Endothelial cell of umbilical vein (primary cell): ENCODE measurements at regions not wholly inside any gene's neighbourhood (a gene's known extent, or its start where the extent isn't known, plus 50 kb on each side); places are given as distances from the start of the nearest gene placed in this dataset.

Source experiments
- BruUV-seq: library from RNA; stranded (reverse); fragments of 400-500 nt; replicated peaks from 2 replicates; lab custom pipeline; 2021; lab: Mats Ljungman, UMichigan
- CTCF ChIA-PET: fragments of 300-600, 350-600 bp; sonication (Branson Sonifier 250); formaldehyde crosslinking; loops from one replicate; lab custom pipeline; 2021; ENCODE audit warnings: antibody characterized with exemption, inconsistent platforms; lab: Charles Lee
- POLR2A ChIA-PET: fragments of 300-600, 350-600 bp; sonication (Branson Sonifier 250); formaldehyde crosslinking; loops from one replicate; lab custom pipeline; 2021; ENCODE audit warnings: antibody characterized with exemption, inconsistent platforms; lab: Charles Lee
- DNase-seq: peaks from one replicate; pipeline ENCODE4 v3.0.0-alpha.2; 2011; ENCODE audit warnings: low read depth, low spot score
- FAIRE-seq: peaks from 2 replicates; lab custom pipeline; 2011; peaks lifted over from hg19 to GRCh38; lab: Jason Lieb, UNC
- H2AFZ ChIP-seq: 2 replicates; pipeline ENCODE4 v1.6.0; 2012; ENCODE audit warnings: low read depth, low read length, control low read depth, inconsistent platforms
- H3K27ac ChIP-seq: 2 replicates; pipeline ENCODE4 v1.5.1; 2011; ENCODE audit warnings: low read depth, mild to moderate bottlenecking, control low read depth, low read length, moderate library complexity; ENCODE audit not compliant: insufficient read depth
- H3K27me3 ChIP-seq, 2 experiments: 2 replicates each; pipeline versions ENCODE4 v1.6.0 to v1.6.1; 2011; ENCODE audit warnings: low read length in 2 of 2, mixed read lengths in 1 of 2; ENCODE audit not compliant: control insufficient read depth in 2 of 2, insufficient read depth in 2 of 2
- H3K36me3 ChIP-seq, 2 experiments: 2 replicates in 1 of 2; 3 replicates in 1 of 2; pipeline ENCODE4 v1.5.1; 2011; ENCODE audit warnings: low read length in 2 of 2, mild to moderate bottlenecking in 1 of 2, moderate library complexity in 1 of 2; ENCODE audit not compliant: control insufficient read depth in 2 of 2, insufficient read depth in 2 of 2; ENCODE audit errors: extremely low read depth in 1 of 2
- H3K4me1 ChIP-seq: 3 replicates; pipeline ENCODE4 v1.5.1; 2011; ENCODE audit warnings: mild to moderate bottlenecking, low read length; ENCODE audit not compliant: control insufficient read depth, insufficient read depth; ENCODE audit errors: extremely low read depth
- H3K4me2 ChIP-seq: 2 replicates; pipeline ENCODE4 v1.6.1; 2011; ENCODE audit warnings: low read length, control low read depth, mixed read lengths; ENCODE audit not compliant: insufficient read depth
- H3K4me3 ChIP-seq, 3 experiments: fragments of 200-600 bp in 1 of 3; sonication (generic), shearing (Covaris generic) in 1 of 3; replicated peaks in 1 of 3; 2 replicates each; pipeline ENCODE4 v1.5.1; 2011 to 2016; ENCODE audit warnings: control low read depth in 3 of 3, low read length in 3 of 3, mild to moderate bottlenecking in 2 of 3, inconsistent platforms in 1 of 3, low read depth in 1 of 3, moderate library complexity in 1 of 3; ENCODE audit not compliant: insufficient read depth in 1 of 3
- H3K79me2 ChIP-seq: 2 replicates; pipeline ENCODE4 v1.6.0; 2012; ENCODE audit warnings: low read length, inconsistent platforms; ENCODE audit not compliant: control insufficient read depth, insufficient read depth
- H3K9ac ChIP-seq: replicated peaks from 2 replicates; pipeline ENCODE3; 2011; ENCODE audit warnings: low read length, control low read depth; ENCODE audit not compliant: insufficient read depth; ENCODE audit errors: extremely low read depth
- H3K9me1 ChIP-seq: replicated peaks from 3 replicates; pipeline ENCODE4 v1.6.0; 2011; ENCODE audit warnings: mild to moderate bottlenecking, low read length; ENCODE audit not compliant: control insufficient read depth, insufficient read depth; ENCODE audit errors: extremely low read depth
- H3K9me3 ChIP-seq: replicated peaks from 2 replicates; pipeline ENCODE4 v1.5.1; 2012; ENCODE audit warnings: low read length, inconsistent platforms; ENCODE audit not compliant: control insufficient read depth, insufficient read depth
- H4K20me1 ChIP-seq: replicated peaks from 2 replicates; pipeline ENCODE3; 2011; ENCODE audit warnings: mild to moderate bottlenecking, low read length; ENCODE audit not compliant: control insufficient read depth, insufficient read depth; ENCODE audit errors: extremely low read depth
- CTCF ChIP-seq, 2 donors: IDR thresholded peaks; 1 replicate in 1 of 2; 2 replicates in 1 of 2; pipeline ENCODE4 v1.5.1; 2011; ENCODE audit warnings: low read length in 2 of 2, mild to moderate bottlenecking in 2 of 2, moderate library complexity in 2 of 2, control low read depth in 1 of 2, inconsistent platforms in 1 of 2, low read depth in 1 of 2; ENCODE audit not compliant: insufficient read depth in 1 of 2; ENCODE audit errors: extremely low read depth in 1 of 2
- EZH2 ChIP-seq: IDR thresholded peaks from 2 replicates; pipeline ENCODE4 v1.6.1; 2012; ENCODE audit warnings: borderline replicate concordance, low read depth, mild to moderate bottlenecking, moderate library complexity, low read length, inconsistent platforms; ENCODE audit not compliant: severe bottlenecking
- FOS ChIP-seq: IDR thresholded peaks from 2 replicates; pipeline ENCODE4 v1.6.1; 2011; ENCODE audit warnings: mild to moderate bottlenecking, low read length, moderate library complexity, borderline replicate concordance; ENCODE audit not compliant: insufficient read depth
- GATA2 ChIP-seq: IDR thresholded peaks from 2 replicates; pipeline ENCODE4 v1.7.0; 2011; ENCODE audit warnings: low read depth, mild to moderate bottlenecking, moderate library complexity, mixed read lengths, low read length; ENCODE audit not compliant: insufficient read length, insufficient read depth
- JUN ChIP-seq: IDR thresholded peaks from 2 replicates; pipeline ENCODE4 v1.6.1; 2011; ENCODE audit warnings: borderline replicate concordance, low read depth; ENCODE audit not compliant: insufficient read length, insufficient read depth
- MYC ChIP-seq: IDR thresholded peaks from one replicate; pipeline ENCODE4 v1.6.1; 2011; ENCODE audit warnings: mild to moderate bottlenecking, low read depth, low read length
- POLR2A ChIP-seq: IDR thresholded peaks from 2 replicates; pipeline ENCODE4 v1.6.1; 2012; ENCODE audit warnings: low read depth, mild to moderate bottlenecking, control low read depth, low read length
- POLR2AphosphoS5 ChIP-seq: IDR thresholded peaks from 2 replicates; pipeline ENCODE4 v1.6.1; 2012; ENCODE audit warnings: low read depth, mild to moderate bottlenecking, control low read depth, low read length, moderate library complexity; ENCODE audit not compliant: insufficient read depth
- dilution Hi-C: fragments of 300-500 bp; cut with MboI; formaldehyde crosslinking; loops from one replicate; pipeline ENCODE4 v1.15.0; 2019; ENCODE audit warnings: low sequenced_read_pairs; ENCODE audit not compliant: extremely low pct_ligation_motif_present
- intact Hi-C: fragments of 100-400 bp; cut with micrococcal nuclease; formaldehyde crosslinking; loops from one replicate; pipeline ENCODE4 v1.10.0; 2022
- TF ChIP-seq, protein P1 (sequence below): IDR thresholded peaks from 2 replicates; pipeline ENCODE4 v1.6.1; 2011; ENCODE audit not compliant: insufficient read depth, insufficient read length

DNA sequence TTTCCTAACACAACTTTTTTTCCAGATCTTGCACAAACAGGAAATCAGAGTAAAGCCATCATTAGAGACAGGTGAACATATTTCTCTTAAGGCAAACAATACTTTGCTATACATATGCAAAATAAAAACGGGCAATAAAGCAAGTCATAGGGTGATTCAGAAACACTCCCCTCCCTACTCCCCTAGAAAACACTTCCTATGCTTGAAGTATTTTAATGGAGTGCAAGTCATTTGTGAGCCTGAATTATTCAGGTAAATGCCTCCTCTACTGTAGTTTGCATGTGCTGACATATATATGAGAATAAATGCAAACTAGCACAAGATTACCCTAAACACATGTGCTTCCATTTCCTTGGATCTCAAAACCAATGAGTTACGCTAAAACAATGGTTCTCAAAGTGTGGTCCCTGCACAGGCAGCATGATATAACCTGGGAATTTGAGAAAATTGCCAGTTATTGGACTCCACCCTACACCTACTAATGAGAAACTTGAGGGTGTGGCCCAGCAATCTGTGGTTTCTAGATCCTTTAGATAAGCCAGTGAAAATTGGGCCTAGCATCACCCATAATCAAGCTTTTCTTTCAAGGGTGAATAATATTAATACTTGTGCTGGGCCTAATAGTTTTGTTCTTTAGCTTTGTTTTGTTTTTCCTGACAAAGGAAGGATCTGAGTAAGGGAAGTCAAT lies 159.7 kb upstream of the BMP4 start:
- DNase-seq, result no peak
- H3K4me2 ChIP-seq, result peak overlapping the region; percentile 53

More for the DNA sequence above, 159.7 kb upstream of the BMP4 start:
- no peaks in the 10 kb centered on the region for H4K20me1 ChIP-seq
- TF ChIP-seq JUN, result no peak
- no peak for TF ChIP-seq GATA2
- no peak for TF ChIP-seq FOS
- TF ChIP-seq CTCF (IDR thresholded peaks at IDR 0.05; ENCODE audit: extremely low read depth in 1 of 2, insufficient read depth in 1 of 2, low read depth in 1 of 2, low read length in 2 of 2), result no peak
- no peak for TF ChIP-seq EZH2
- no peak for TF ChIP-seq MYC
- no peak for TF ChIP-seq POLR2A
- TF ChIP-seq, protein P1, sequence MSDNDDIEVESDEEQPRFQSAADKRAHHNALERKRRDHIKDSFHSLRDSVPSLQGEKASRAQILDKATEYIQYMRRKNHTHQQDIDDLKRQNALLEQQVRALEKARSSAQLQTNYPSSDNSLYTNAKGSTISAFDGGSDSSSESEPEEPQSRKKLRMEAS, result no peak
- TF ChIP-seq POLR2AphosphoS5, result no peak
- intact Hi-C loops, result no loop called here
- peaks cover 42% of the 10 kb centered on the region for H3K4me1 ChIP-seq
- H3K79me2 ChIP-seq, result no peaks in the 10 kb centered on the region
- no peak overlapping the region for H3K4me3 ChIP-seq
- H3K9ac ChIP-seq, result no peak overlapping the region
- dilution Hi-C loops, result no loop called here
- no peak for FAIRE-seq
- ChIA-PET POLR2A (interaction anchor here (1.2 kb wide), 1 partner anchor 8 kb away, joined by 3 read pairs; no protein-coding TSS in a partner anchor), CTCF (interaction anchor here (0.9 to 2.9 kb wide), 5 partner anchors 10 to 213 kb away, joined by 3 to 16 read pairs (median 4); partner anchors contain the start of gene BMP4)
- no peaks in the 10 kb centered on the region for H3K9me1 ChIP-seq
- no peaks in the 10 kb centered on the region for H3K36me3 ChIP-seq
- no TSS peak for BruUV-seq
- H3K27me3 ChIP-seq, result no peaks in the 10 kb centered on the region
- H3K9me3 ChIP-seq, result no peaks in the 10 kb centered on the region
- peak overlapping the region; percentile 54 for H3K27ac ChIP-seq
- peak overlapping the region; percentile 65 for H2AFZ ChIP-seq
